Panc1 (cell line): ENCODE measurements at regions not wholly inside any gene's neighbourhood (a gene's known extent, or its start where the extent isn't known, plus 50 kb on each side); places are given as distances from the start of the nearest gene placed in this dataset.

Experiments
- ATAC-seq: fragments of 200-7000 bp; cut with Tn5 transposase; 2 replicates; pipeline ENCODE4 v1.9.1; 2020; ENCODE audit warnings: mild to moderate bottlenecking, moderate library complexity
- BruUV-seq: library from RNA; stranded (reverse); fragments of 400-500 nt; replicated peaks from 2 replicates; lab custom pipeline; 2021; lab: Mats Ljungman, UMichigan
- CTCF ChIA-PET: fragments of 300-600 bp; sonication (Branson Sonifier 250); formaldehyde crosslinking; loops from one replicate; lab custom pipeline; 2022; ENCODE audit warnings: antibody characterized with exemption; lab: Charles Lee
- POLR2A ChIA-PET: fragments of 300-600 bp; sonication (Branson Sonifier 250); formaldehyde crosslinking; loops from one replicate; lab custom pipeline; 2022; ENCODE audit warnings: antibody characterized with exemption; lab: Charles Lee
- DNase-seq: peaks from one replicate; pipeline ENCODE4 v3.0.0-alpha.2; 2010; ENCODE audit warnings: low read depth, low spot score
- H3K27ac ChIP-seq: 2 replicates; pipeline ENCODE4 v1.5.1; 2011; ENCODE audit warnings: mild to moderate bottlenecking, low read length, inconsistent platforms
- H3K27me3 ChIP-seq: fragments of 200-500 bp; sonication (Bioruptor generic); 2 replicates; pipeline ENCODE4 v1.6.0; 2014; ENCODE audit warnings: low read length, inconsistent platforms; ENCODE audit not compliant: control insufficient read depth, insufficient read depth
- H3K36me3 ChIP-seq: fragments of 200-500 bp; sonication (Bioruptor generic); 2 replicates; pipeline ENCODE4 v1.5.1; 2014; ENCODE audit warnings: inconsistent platforms, mild to moderate bottlenecking, low read length, moderate library complexity; ENCODE audit not compliant: control insufficient read depth, insufficient read depth
- H3K4me1 ChIP-seq: 2 replicates; pipeline ENCODE4 v1.5.1; 2011; ENCODE audit warnings: inconsistent platforms, mild to moderate bottlenecking, low read length, moderate library complexity; ENCODE audit not compliant: control insufficient read depth, insufficient read depth
- H3K4me3 ChIP-seq, 2 experiments: 2 replicates each; pipeline ENCODE4 v1.5.1; 2011 to 2012; ENCODE audit warnings: low read depth in 2 of 2, low read length in 2 of 2, mild to moderate bottlenecking in 2 of 2, inconsistent platforms in 1 of 2, moderate library complexity in 1 of 2
- H3K9me3 ChIP-seq: fragments of 200-500 bp; sonication (Bioruptor generic); 2 replicates; pipeline ENCODE4 v1.5.1; 2014; ENCODE audit warnings: low read depth, mild to moderate bottlenecking, inconsistent platforms, low read length, moderate library complexity; ENCODE audit not compliant: control insufficient read depth, insufficient read depth
- POLR2AphosphoS5 ChIP-seq: IDR thresholded peaks from 2 replicates; pipeline ENCODE4 v1.6.1; 2012; ENCODE audit warnings: mild to moderate bottlenecking, low read depth, low read length, moderate library complexity
- SIN3A ChIP-seq: IDR thresholded peaks from 2 replicates; pipeline ENCODE4 v1.6.1; 2012; ENCODE audit warnings: low read depth, mild to moderate bottlenecking, low read length, moderate library complexity, borderline replicate concordance; ENCODE audit not compliant: insufficient read depth
- TCF7L2 ChIP-seq: IDR thresholded peaks from 2 replicates; pipeline ENCODE4 v1.6.1; 2011; ENCODE audit warnings: mild to moderate bottlenecking, low read depth, low read length, inconsistent platforms
- in situ Hi-C: cut with HindIII; loops from 2 replicates; pipeline ENCODE4 v1.10.0; 2016; ENCODE audit warnings: low sequenced_read_pairs, low pct_unique_long_range_greater_than_20kb
- intact Hi-C: fragments of 100-400 bp; cut with micrococcal nuclease; formaldehyde crosslinking; loops from one replicate; pipeline ENCODE4 v1.10.0; 2022; ENCODE audit not compliant: unreplicated experiment
- TF ChIP-seq, protein P1 (sequence below): fragments of 450-650 bp; IDR thresholded peaks from 2 replicates; pipeline ENCODE4 v1.5.1; 2017; ENCODE audit warnings: mild to moderate bottlenecking
- TF ChIP-seq, protein P2 (sequence below), 2 experiments: IDR thresholded peaks; 2 replicates each; pipeline ENCODE4 v1.6.1; 2011 to 2012; ENCODE audit warnings: low read depth in 2 of 2, control low read depth in 1 of 2, low read length in 1 of 2, mild to moderate bottlenecking in 1 of 2, moderate library complexity in 1 of 2; ENCODE audit not compliant: insufficient read depth in 1 of 2

DNA sequence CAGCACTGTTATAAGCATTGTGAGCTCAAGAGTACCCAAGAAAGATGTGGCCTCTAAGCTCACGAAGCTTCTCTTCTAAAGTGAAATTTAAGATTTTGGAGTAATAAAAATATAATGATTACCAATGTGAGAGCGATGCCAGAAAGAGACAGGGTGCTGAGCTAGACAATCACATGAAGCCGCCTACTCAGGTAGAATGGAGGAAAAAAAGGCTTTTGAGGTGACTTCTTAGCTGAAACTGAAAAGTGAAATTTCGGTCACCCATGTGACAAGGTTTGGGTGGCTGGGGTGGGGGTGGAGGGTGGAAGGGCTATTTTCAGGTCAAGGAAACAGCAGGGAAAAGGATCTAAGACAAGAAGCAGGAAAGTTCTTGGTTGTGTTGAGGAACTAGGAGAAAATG lies 388.2 kb upstream of the WWC1 start:
- Histone ChIP-seq H3K27me3 (no peaks in the 10 kb centered on the region), H3K27ac (no peak overlapping the region), H3K36me3 (no peaks in the 10 kb centered on the region), H3K4me3 (no peak overlapping the region), H3K4me1 (no peaks in the 10 kb centered on the region), H3K9me3 (no peaks in the 10 kb centered on the region)
- intact Hi-C loops (no loop called here), in situ Hi-C loops (no loop called here)
- TF ChIP-seq, protein P1, sequence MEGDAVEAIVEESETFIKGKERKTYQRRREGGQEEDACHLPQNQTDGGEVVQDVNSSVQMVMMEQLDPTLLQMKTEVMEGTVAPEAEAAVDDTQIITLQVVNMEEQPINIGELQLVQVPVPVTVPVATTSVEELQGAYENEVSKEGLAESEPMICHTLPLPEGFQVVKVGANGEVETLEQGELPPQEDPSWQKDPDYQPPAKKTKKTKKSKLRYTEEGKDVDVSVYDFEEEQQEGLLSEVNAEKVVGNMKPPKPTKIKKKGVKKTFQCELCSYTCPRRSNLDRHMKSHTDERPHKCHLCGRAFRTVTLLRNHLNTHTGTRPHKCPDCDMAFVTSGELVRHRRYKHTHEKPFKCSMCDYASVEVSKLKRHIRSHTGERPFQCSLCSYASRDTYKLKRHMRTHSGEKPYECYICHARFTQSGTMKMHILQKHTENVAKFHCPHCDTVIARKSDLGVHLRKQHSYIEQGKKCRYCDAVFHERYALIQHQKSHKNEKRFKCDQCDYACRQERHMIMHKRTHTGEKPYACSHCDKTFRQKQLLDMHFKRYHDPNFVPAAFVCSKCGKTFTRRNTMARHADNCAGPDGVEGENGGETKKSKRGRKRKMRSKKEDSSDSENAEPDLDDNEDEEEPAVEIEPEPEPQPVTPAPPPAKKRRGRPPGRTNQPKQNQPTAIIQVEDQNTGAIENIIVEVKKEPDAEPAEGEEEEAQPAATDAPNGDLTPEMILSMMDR: no peak
- TF ChIP-seq SIN3A: no peak
- TF ChIP-seq, protein P2, sequence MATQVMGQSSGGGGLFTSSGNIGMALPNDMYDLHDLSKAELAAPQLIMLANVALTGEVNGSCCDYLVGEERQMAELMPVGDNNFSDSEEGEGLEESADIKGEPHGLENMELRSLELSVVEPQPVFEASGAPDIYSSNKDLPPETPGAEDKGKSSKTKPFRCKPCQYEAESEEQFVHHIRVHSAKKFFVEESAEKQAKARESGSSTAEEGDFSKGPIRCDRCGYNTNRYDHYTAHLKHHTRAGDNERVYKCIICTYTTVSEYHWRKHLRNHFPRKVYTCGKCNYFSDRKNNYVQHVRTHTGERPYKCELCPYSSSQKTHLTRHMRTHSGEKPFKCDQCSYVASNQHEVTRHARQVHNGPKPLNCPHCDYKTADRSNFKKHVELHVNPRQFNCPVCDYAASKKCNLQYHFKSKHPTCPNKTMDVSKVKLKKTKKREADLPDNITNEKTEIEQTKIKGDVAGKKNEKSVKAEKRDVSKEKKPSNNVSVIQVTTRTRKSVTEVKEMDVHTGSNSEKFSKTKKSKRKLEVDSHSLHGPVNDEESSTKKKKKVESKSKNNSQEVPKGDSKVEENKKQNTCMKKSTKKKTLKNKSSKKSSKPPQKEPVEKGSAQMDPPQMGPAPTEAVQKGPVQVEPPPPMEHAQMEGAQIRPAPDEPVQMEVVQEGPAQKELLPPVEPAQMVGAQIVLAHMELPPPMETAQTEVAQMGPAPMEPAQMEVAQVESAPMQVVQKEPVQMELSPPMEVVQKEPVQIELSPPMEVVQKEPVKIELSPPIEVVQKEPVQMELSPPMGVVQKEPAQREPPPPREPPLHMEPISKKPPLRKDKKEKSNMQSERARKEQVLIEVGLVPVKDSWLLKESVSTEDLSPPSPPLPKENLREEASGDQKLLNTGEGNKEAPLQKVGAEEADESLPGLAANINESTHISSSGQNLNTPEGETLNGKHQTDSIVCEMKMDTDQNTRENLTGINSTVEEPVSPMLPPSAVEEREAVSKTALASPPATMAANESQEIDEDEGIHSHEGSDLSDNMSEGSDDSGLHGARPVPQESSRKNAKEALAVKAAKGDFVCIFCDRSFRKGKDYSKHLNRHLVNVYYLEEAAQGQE (IDR thresholded peaks at IDR 0.05; ENCODE audit: insufficient read depth in 1 of 2, low read depth in 2 of 2, low read length in 1 of 2): no peak
- no peak for TF ChIP-seq POLR2AphosphoS5
- no peak for TF ChIP-seq TCF7L2
- DNase-seq (no peak), ATAC-seq (no peak)
- ChIA-PET POLR2A (interaction anchor here (0.6 kb wide), 1 partner anchor 158 kb away, joined by 5 read pairs; no protein-coding TSS in a partner anchor), CTCF (no interaction called here)
- no TSS peak for BruUV-seq

DNA sequence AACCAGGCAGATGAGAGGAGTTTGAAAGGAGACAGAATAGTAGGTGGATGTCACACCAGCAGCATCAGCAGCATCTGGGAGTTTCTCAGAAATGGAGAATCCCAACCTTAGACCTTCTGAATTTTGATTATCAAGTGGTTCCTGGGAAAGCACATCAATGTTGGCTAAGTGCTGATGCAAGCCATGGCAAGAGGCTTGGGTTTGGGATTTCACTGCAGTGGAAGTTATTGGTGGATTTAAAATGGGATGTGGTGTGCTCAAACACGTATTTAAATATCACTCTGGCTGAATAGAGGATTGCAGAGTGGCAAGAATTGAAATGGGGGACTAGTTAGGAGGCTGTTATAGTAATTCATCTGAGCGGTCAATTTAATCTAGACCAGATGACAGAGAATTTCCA lies 387.8 kb upstream of the WWC1 start:
- no peaks in the 10 kb centered on the region for H3K36me3 ChIP-seq
- DNase-seq: no peak
- in situ Hi-C loops (no loop called here), intact Hi-C loops (no loop called here)
- POLR2A ChIA-PET: no interaction called here
- H3K4me3 ChIP-seq: no peak overlapping the region
- no peak overlapping the region for H3K27ac ChIP-seq
- CTCF ChIA-PET: no interaction called here
- H3K9me3 ChIP-seq: no peaks in the 10 kb centered on the region
- TF ChIP-seq SIN3A: no peak
- TF ChIP-seq POLR2AphosphoS5: no peak
- TF ChIP-seq TCF7L2: no peak
- TF ChIP-seq, protein P2 (IDR thresholded peaks at IDR 0.05; ENCODE audit: insufficient read depth in 1 of 2, low read depth in 2 of 2, low read length in 1 of 2): no peak
- TF ChIP-seq, protein P1: no peak
- no TSS peak for BruUV-seq
- no peaks in the 10 kb centered on the region for H3K4me1 ChIP-seq
- ATAC-seq: no peak
- H3K27me3 ChIP-seq: no peaks in the 10 kb centered on the region
